ENCODE measurements at regions not wholly inside any gene's neighbourhood (a gene's known extent, or its start where the extent isn't known, plus 50 kb on each side); places are given as distances from the start of the nearest gene placed in this dataset.
"Not testable (repeated sequence)": the region's sequence is repeated elsewhere in the genome, so short reads cannot be mapped to it uniquely, and the experiment has no call there.

DNA sequence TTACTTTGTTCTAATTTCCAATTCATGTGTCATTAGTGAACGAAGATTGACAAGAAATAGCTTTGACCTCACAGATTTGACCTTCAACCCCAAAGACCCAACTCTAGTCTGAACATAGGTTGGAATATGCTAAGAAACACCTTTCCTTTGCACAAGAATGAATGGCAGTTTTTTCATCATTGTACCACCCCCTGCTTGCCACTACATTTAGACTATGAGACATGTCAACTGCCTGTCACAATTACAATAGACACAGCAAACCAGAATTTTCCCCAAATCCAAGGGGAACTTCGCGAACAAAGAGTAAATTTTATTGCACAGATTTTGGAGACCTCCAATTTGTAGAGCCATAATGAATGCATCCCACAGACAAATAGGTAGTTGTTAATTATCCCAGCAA is 535.4 kb downstream of the PRKD1 start:
- no peak for DNase-seq

DNA sequence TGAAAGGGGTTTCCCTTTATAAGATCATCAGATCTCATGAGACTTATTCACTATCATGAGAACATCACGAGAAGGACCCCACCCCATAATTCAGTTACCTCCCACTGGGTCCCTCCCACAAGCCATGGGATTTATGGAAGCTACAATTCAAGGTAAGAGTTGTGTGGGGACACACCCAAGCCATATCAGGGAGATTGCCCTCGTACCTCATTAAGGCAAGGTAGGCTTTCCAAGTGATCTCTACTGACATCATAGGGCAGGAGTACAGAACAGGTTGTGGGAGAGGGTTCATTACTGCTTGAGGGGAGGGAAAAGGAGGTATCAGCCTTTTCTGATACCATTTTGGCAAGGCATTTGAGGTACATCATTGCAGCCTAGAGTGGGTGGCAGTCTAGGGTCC is 524.6 kb downstream of the PRKD1 start:
- DNase-seq: no peak

DNA sequence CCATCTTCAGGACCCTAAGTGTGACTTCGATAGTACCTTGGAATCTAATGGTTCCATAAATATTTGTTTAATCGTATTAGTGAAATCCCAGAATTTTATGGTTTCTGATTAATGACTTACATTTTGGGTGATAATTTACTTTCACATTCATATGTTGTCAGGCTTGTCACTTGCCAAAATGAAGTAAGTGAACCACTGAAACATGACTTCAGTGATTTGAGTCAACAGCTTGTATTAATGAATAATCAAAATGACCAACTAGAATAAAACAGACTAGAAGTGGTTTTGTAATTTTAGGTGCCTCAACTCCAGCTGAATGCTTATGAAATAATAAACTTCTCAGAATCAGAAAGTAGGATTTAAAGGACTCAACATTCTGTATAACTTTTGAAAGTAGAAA is 517.1 kb downstream of the PRKD1 start:
- no peak for DNase-seq

DNA sequence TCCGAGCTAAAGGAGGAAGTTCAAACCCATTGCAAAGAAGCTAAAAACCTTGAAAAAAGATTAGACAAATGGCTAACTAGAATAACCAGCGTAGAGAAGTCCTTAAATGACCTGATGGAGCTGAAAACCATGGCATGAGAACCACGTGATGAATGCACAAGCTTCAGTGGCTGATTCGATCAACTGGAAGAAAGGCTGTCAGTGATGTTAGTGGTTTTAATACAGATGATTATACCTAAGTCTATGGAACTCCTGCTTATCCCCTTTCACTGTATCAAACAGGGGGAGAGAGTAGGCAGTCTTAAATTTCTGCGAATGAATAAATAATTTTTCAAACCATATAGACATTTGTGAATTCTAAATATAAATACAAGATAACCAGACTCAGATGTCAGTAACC is 512.7 kb downstream of the PRKD1 start:
- DNase-seq: not testable (repeated sequence)

DNA sequence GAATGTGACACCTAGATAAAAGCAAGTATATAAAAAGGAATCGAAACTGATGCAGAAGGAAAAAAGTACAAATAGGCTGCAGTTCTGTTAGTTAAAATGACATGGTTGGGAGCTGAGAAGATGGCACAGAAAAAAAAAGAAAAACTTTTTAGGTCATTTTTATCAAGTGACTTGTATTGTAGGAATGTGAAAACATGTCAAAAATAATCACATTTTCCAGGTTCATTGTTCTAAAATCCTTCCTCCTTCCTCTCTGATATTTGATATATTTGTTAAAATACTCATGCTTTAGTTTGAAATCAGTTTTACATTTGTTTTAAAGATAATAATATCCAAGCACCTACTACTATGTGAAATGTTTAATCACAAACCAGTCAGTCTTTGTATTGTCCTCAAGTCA is 507.9 kb downstream of the PRKD1 start:
- no peak for DNase-seq

DNA sequence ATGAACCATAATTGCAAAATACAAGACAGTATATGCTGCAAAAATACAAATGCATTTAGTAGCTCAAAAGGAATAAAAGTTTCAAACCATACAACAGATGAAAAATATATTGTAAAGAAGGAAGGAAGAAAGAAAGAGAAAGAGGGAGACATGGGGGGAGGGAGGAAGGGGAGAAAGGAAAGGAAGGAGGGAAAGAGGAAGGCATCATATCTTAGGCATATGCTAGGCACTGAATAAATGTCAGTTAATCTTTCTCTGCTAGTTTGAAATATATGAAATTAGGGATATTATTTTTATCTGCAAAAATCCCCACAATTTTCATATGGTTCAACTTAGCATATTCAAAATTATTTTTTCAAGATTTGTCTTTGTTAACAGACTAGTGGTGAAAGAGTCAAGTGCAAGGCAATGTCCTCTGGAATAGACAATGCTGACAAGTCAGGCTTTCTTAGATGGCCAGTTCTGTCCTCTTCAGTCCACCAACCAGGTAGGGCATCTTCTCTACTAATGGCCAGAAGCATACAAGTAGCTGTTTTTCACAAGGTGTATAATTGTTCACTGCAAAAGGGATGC is 506.4 kb downstream of the PRKD1 start:
- DNase-seq: no peak

DNA sequence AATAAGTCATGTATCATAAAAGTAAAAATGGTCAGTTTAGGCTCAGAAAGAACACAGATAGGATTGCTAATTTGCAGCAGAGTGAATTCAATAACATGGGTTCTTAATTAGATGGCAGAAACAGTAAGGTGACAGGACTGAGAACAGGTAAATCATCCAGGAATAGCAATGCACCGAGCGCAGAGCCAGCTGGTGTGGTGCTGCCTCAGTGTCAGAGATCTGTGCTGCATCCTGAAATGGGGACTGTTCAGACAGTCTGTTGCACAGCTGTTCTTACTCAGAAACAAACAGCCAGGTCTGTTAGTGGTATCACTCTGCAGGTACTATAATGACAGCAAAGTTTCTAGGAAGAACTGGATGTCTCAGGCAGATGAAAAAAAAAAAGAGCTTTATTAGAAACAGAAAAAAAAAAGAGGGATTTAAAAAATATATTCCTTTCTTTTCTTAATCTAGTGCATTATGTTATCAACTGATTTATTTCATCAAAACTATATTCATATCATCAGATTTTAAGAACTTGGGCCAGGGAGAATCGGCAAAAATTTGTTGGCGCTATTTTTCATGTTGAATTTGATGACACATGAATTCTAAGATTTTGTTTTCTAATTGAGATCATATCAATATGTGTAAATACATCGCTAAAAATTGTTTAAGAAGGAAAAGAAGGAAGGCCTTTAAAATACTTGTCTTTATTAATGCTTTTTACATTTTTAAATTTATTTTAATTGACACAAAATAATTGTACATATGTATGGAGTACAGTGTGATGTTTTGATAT is 501.8 kb downstream of the PRKD1 start:
- no peak for DNase-seq

DNA sequence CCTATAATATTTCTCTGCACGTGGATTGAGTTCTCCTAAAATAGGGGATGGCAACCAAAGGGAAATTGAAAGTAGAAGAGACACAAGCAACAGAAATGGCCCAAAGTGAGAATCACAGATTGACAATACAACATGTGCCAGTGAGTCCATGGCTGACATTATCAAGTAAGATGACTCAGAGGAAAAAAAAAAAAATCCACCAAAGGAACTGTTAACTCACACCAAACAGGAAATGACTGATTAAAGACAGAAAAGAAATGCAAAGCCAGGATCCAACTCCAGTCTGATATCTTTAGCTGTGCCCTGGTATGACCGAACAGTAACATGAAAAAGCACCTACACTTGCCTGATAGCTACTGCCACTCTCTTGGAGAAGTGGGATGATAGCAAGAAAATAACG is 485.0 kb downstream of the PRKD1 start:
- DNase-seq: no peak

DNA sequence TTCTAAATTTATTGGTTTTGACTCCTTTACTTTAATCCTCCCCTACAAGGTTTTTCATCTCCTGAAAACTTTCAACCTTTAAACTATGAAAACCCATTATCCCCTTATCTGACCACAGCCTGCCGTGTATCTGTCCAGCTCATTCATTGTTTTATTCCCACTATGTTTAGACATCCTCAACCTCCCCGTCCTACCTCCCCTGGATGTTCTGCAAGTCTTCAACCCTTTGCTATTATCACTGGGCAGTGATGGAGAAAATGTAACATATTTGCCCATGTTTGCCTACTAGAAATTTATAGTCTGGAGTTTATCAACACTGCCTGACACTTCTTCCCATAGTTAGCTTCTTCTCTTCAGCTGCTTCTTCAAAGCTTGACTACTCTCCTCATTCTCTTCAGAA is 483.4 kb downstream of the PRKD1 start:
- no peak for DNase-seq

DNA sequence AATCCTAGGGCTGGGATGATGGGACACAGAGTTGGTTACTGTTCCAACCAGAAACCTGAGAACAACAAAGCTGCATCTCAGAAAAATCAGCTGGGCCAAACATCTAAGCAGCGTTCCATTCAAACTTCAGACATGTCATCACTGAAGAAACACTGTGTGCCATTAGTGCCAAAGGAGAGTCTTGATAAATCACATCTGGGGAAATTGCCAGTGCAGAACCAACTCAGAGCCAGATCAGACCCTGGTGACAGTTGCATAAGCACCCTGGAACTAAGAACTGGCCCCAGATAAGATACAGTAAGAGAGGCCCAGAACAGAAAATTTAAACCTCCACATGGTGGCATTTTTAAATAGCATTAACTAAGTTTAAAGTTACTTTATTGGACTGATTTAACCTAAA is 482.8 kb downstream of the PRKD1 start:
- no peak for DNase-seq

DNA sequence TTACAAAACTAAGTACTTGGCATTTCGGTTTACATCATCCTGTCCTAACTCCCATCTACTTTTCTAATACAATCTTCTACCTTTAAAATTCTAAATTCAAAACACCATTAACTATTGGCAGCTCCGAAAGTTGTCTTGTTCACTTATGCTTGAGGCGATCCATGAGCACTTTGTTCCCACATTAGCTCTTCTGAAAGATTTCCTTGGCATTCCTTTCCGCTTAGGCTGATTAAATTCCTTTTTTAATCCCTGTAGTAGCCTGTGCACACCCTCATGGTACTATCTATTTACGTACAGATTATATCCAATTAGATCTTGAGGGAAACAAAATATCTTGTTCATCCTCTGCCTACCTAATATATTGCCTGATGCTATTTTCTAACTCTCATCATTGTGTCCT is 480.7 kb downstream of the PRKD1 start:
- no peak for DNase-seq

DNA sequence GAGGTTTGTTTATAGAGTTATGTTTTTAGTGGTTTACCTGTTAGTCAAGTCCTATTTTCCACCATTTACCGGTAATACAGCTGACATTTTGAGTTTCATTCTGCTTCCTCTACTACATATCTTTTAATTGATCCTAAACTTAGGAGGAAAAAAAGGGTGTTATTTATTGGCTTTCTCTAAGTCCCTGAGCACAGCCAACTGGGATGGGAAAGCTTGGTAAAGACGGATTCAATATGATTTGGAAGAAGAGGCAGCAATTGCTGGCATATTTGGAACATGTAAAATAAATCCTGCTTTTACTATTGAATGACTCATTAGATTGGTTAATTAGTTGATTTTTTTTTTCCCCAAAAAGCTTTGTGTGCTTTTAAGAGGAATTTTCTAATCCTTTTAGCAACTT is 475.7 kb downstream of the PRKD1 start:
- no peak for DNase-seq

DNA sequence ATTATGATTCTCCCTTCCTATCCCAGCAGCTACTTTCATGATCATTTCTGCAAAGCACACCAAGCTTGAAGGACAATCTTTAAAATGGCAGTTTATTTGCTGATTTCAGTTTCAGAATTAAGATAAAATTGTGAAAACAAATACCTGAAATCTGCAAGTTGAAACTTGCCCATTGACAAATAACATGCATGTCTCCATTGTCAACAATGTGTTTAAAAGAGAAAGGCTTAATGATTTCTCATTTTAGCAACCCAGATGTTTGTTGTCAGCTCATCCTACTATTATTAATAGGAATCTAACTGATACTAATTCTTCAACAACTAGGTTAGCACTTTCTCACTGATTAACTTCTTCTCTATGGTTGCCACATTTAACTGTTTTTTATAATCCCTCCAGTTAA is 474.6 kb downstream of the PRKD1 start:
- no peak for DNase-seq

DNA sequence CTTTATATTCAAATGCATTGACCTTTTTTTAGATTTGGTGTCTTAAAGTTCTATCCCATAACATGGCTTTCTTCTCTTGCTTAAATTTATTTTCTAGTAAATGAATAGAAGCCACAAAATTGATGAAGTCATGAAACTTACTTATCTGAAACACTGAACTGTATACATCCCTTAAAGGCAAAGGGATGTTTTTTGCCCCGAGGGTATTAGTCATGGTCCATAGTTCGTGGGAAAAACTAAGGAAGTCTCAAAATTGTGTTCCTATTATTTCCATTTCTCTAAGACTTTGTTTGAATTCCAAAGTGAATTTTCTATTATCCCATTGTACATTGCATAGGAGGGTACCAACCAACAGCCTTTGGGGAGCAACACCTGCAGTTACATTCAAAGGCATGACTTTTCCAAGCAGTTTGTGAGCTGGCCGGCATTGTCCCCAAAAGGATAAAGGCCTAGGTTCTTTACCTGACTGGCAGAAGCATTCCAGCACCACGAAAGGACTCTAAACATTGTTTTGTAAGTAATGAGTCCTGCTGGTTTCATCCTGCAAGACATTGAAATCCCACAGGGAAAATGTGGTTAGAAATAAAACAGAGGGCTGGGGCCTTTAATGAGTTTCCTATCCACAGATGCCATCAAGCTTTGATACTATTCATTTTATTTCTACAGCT is 473.5 kb downstream of the PRKD1 start:
- DNase-seq: no peak

DNA sequence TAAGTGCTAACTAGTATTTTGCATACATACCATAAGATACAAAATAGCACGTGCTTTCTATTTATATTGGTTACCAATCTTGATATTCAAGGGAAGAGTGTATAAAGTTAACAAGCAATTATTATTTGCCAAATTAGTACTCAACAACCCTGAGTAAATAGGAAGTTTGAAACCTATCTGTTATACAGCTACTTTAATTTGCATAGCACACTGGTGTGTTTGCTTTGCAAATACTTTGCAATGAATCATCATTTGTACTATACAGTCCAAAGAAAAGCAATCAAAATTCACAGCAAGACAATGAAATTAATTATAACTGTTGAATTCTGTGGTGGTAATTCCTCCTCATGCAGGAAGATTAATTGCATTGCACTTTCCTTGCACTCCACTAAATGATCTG is 469.1 kb downstream of the PRKD1 start:
- DNase-seq: no peak

DNA sequence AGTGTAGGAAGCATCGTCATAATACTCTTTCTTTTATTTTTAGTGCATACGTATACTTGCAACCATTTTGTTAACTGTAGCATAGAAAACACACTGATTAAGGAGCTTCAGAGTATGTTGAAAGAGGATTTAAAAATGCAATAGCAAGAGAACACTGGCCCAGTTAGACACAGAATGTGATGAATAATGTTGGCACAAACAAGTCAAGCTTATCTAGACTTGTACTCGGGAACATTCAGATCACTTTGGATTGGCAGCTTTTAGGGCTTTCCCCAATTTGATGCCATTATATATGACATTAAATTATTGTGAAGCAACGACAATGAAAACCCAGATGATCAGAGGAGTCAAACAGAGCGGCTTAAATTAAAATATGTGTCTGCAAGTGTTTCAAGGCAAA is 468.1 kb downstream of the PRKD1 start:
- DNase-seq: no peak

DNA sequence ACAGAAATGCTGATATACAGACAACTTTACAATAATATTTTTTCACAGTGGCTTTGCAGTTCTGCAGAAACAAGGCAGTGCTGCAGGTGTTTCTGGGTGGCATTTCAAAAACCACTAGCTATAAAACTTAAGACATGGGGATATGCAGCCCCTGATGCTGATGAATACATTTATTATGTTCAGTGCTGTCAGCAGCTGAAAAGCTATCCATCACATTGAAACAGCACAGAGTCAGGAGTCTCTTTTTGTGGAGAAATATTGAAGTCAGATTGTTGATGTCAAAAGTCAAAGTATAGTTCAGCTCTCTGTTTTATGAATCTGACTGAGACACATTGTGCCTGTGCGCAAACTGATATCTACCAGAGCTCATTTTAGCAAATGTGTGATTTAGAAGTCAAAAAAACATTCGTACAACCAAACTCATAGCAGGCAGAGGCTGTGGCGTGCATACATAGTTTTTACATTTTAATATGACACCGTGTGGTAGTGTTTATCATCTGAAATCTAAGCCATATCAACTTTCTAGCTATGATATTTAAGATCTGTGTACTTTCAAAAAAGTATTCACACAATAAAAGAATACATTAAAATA is 467.6 kb downstream of the PRKD1 start:
- DNase-seq: no peak

DNA sequence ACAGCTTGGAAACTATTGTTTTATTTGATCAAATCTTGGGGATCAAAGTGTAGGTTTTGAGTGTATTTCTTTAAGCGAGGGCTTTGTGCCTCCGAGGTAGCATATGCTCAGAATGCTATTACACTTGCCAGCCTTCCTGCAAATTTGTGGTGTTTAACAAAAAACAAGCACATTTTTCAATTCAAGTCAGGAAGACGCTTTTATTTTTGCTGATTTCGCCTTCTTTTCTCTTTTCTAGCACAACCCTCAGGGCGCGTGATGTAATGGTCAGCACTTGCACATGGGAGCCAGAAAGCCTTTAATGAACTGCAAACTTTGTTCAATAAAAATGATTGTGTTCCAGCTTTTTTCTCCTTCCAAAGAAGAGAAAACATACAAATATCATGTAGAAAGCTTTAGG is 466.5 kb downstream of the PRKD1 start:
- no peak for DNase-seq

DNA sequence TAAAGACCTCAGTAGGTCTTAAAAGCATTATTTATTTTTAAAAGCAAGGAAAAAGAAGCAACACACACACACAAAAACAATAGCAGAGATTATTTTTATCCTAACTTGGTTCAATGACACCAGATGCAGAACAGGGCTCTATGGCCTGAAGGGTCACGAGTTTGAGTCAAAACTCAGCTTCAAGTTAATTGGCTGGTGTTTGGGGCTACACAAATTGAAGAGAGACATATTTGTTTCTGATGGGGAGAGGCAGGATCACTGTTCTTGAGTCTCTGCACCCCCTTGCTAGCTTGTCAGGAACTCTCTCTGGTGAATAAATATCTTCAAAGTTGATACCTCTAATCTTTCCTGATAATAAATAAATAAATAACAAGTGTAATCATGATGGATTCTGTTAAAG is 466.1 kb downstream of the PRKD1 start:
- no peak for DNase-seq

DNA sequence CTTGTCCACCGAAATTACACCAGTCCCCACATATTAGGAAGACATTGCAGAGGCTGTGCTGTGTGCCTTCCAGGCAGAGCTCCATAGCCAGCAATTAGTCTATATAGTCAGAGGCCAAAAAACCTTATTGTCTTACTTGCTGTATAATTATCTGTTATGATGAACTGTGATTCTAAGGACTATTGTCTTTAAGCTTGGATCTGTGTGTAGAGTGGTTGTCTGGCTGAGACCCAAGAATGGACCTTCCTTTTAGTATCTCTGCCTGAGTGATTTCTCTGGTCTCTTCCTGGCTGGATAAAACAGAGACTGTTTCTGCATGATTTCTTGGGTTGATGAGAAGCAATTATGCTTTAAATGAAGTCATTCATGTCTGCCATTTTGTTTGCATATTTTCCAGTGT is 465.3 kb downstream of the PRKD1 start:
- DNase-seq: no peak

DNA sequence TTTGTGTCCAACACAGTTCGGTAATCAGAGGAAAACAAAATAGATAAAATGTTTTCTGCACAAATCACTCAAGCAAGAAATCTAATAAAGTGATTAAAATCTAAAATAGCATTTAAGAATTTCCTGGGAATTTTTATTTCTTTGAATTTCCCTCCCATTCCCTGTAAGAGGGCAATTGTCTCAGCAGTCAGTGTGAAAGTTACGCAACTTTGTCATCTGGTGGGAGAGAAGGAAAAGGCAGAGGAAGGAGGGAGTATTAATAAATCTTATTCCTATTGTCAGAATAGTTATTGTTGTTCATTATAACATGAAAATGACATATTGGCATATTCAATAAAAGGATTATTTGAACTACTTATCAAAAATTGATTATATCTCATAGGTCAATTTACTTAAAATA is 464.9 kb downstream of the PRKD1 start:
- DNase-seq: no peak

DNA sequence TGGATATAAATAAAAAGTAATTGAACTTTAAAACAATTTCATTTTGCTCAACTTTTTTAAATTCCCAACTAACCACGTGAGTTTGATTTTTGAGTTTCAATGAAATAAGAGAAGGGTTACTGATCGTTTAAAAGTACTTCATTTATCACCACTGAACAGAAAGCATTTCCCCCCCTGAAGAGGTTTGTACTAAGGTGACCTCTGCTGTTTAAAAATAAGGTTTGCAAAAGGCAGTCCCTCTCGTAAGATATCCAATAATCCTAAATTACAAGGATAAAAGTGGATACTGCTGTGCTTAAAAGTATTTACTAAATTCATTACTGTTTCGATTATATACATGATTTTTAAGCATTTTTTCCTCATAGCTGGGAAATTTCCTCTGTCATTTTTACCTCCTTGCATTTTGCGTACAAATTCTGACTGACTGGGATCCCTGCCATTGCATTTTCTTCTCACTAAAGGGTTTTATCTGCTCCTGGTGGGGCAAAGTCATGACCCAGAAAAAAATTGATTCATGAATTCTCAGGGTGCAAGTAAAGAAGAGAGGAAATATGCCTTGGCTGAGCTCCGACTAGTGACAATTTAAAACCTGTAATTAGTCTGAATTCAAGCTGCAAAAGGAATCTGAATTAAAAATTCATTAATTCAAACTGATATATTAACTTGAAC is 463.8 kb downstream of the PRKD1 start:
- DNase-seq: no peak

DNA sequence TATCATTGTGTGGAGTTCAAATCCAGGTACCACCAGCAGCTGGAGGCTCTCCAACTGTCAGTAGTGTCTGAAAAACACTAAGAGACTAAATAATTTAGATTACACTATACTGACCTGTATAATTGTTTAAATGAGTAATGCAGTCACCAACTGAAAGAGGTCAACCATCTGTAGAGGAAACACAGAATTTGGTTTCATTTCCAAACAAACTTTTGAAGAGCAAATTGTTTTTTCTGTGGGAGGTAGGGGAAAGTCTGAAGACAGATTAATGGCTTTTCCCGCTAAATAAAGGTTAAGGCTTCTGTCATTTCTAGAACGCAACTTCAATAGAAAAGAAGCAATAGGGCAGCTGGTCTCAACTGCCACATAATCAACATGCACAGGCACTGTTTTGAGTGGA is 462.6 kb downstream of the PRKD1 start:
- no peak for DNase-seq

DNA sequence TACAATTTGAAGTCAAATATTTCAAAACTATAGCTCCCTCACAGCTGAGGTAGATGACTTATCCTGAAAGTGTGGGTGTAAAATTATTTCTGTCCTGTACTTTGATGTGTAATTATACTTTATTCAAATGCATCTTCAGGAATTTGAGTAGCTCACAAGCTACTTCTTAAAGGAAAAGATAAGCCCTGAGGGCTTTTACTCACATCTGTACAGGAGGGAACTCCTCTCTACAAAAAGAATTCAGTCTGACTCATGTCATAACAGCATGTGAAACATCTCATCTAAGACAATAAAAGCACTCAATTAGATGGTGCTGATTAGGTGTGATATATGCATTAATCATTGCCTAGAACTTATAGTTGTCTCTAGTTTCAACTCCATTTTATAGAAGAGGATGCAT is 452.0 kb downstream of the PRKD1 start:
- DNase-seq: no peak

All from MV-4-11 (cell line).